ENCODE measurements at regions not wholly inside any gene's neighbourhood (a gene's known extent, or its start where the extent isn't known, plus 50 kb on each side); places are given as distances from the start of the nearest gene placed in this dataset.

- DNase-seq (ENCODE audit: low spot score), result peak; percentile 58
Observed at GRCh38 chr1:244971552-244972216, 107.3 kb upstream of the HNRNPU start.

GRCh38 chr1:244970744-244971551 is 106.6 kb upstream of the HNRNPU start:
- peak; percentile 90 for DNase-seq (ENCODE audit: low spot score)

- peak; percentile 87 for DNase-seq (ENCODE audit: low spot score)
Observed at GRCh38 chr1:244970236-244970743, 105.9 kb upstream of the HNRNPU start.

GRCh38 chr1:244969355-244970235 is 105.3 kb upstream of the HNRNPU start:
- DNase-seq (ENCODE audit: low spot score), result peak; percentile 89

- no peak for DNase-seq (ENCODE audit: low spot score)
Observed at GRCh38 chr1:244968881-244969280, 104.5 kb upstream of the HNRNPU start.

GRCh38 chr1:244968471-244968871 is 104.1 kb upstream of the HNRNPU start:
- no peak for DNase-seq (ENCODE audit: low spot score)

GRCh38 chr1:244967159-244967558 is 102.8 kb upstream of the HNRNPU start:
- DNase-seq (ENCODE audit: low spot score), result no peak

GRCh38 chr1:244965185-244966030 is 101.1 kb upstream of the HNRNPU start:
- DNase-seq (ENCODE audit: low spot score), result no peak

GRCh38 chr1:244964112-244964971 is 100.0 kb upstream of the HNRNPU start:
- DNase-seq (ENCODE audit: low spot score), result no peak

- DNase-seq (ENCODE audit: low spot score), result no peak
Observed at GRCh38 chr1:244963231-244963826, 99.0 kb upstream of the HNRNPU start.

GRCh38 chr1:244962130-244962529 is 97.8 kb upstream of the HNRNPU start:
- no peak for DNase-seq (ENCODE audit: low spot score)

GRCh38 chr1:244960904-244961303 is 96.6 kb upstream of the HNRNPU start:
- DNase-seq (ENCODE audit: low spot score), result no peak

- DNase-seq (ENCODE audit: low spot score), result no peak
Observed at GRCh38 chr1:244958593-244958992, 94.2 kb upstream of the HNRNPU start.

- DNase-seq (ENCODE audit: low spot score), result no peak
Observed at GRCh38 chr1:244957525-244957924, 93.2 kb upstream of the HNRNPU start.

- no peak for DNase-seq (ENCODE audit: low spot score)
Observed at GRCh38 chr1:244957122-244957521, 92.8 kb upstream of the HNRNPU start.

GRCh38 chr1:244955661-244956060 is 91.3 kb upstream of the HNRNPU start:
- no peak for DNase-seq (ENCODE audit: low spot score)

GRCh38 chr1:244954359-244954758 is 90.0 kb upstream of the HNRNPU start:
- no peak for DNase-seq (ENCODE audit: low spot score)

GRCh38 chr1:244953901-244954300 is 89.6 kb upstream of the HNRNPU start:
- DNase-seq (ENCODE audit: low spot score), result no peak

GRCh38 chr1:244952940-244953339 is 88.6 kb upstream of the HNRNPU start:
- no peak for DNase-seq (ENCODE audit: low spot score)

Measured in RKO (cell line).